ENCODE measurements at regions not wholly inside any gene's neighbourhood (a gene's known extent, or its start where the extent isn't known, plus 50 kb on each side); places are given as distances from the start of the nearest gene placed in this dataset.

DNA sequence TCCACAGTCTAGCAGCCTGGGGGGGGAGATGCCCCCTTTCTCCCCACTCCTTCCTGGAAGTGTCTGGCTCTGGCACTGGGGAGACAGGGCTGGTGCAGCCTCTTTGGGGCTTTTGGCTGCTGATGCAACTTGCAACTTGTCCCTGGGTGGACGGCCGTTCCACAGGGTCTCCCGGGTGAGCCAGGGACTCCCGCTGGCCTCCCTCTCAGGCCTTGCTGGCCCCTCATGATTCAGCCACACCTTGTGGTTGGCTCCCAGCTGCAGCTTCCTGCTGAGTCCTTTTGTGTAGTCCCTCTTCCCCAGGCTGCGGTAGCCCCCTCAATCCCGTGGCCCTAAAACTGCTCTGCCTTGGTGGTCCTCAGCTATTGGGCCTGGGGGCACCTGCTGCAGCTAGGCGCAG, 283.5 kb downstream of the PBX3 start:
- TF ChIP-seq YY1 (IDR thresholded peaks at IDR 0.05; ENCODE audit: insufficient read depth, insufficient read length) (no peak), ZNF274 (IDR thresholded peaks at IDR 0.05; ENCODE audit: low read depth, low read length) (no peak)

All from NT2/D1 (cell line).